NCI-H187 (cell line): ENCODE measurements at regions not wholly inside any gene's neighbourhood (a gene's known extent, or its start where the extent isn't known, plus 50 kb on each side); places are given as distances from the start of the nearest gene placed in this dataset.

Source experiments
- DNase-seq, 2 experiments: peaks; one replicate each; lab custom pipeline; 2025; lab: John Stamatoyannopoulos, UW

DNA sequence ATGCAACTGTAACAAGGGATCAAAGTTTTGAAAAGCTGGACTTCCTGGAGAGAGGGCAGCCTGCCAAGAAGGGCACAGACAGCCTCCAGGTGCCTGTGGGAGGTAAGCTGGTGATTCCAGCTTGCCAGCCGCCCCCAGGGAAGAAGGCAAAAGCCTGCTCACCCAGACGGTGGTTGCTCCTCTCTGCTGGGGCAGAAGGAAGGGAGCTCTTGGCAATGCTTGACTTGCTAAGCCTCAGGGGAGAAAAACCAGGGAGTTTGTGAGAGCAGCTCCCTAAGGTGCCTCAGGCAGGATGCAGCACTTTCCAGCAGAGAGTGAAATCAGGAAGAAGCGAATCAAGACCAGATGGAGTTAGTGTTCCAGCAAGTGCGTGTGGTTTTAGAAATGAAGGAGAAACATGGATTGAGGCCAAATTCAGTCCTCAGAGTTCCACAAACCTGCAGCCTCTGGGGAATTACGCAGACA lies 553.6 kb downstream of the BUD13 start:
- no peak for DNase-seq

DNA sequence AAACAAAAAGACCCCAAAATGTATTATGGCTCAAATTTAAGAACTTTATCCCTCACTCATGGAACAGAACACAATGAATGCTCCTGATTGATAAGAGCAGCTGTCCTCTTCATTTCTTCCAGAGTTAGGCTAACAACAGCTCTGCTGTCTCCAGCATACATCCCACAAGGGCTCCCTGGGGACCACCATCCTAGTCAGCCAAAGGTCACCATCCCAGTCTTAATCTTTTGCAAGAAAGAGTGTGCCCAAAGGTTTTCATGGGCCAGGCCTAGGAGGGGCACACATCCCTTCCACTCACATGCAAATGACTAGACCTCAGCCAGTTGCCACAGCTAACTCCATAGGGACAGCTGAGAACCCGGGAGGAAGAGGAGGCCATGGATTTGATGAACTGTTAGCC lies 555.3 kb downstream of the BUD13 start:
- no peak for DNase-seq

DNA sequence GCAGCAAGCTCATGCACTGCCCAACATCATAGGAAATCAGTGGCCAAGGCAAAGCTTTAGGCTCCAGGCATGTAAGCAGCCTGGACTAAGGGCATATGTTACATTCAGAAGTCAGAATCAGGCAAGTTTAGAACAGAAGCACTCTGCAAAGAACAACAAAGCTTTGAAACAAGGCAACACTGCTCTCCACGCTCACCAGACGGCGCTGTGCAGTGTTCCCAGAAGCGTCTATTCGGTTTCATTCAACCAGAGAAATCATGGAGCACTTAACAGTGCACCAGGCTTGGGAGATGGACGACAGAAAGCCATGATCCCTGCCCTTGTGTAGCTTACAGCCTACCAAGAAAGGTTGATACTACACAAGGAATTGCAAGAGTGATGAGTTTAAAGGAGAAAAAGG lies 555.8 kb downstream of the BUD13 start:
- DNase-seq: no peak

DNA sequence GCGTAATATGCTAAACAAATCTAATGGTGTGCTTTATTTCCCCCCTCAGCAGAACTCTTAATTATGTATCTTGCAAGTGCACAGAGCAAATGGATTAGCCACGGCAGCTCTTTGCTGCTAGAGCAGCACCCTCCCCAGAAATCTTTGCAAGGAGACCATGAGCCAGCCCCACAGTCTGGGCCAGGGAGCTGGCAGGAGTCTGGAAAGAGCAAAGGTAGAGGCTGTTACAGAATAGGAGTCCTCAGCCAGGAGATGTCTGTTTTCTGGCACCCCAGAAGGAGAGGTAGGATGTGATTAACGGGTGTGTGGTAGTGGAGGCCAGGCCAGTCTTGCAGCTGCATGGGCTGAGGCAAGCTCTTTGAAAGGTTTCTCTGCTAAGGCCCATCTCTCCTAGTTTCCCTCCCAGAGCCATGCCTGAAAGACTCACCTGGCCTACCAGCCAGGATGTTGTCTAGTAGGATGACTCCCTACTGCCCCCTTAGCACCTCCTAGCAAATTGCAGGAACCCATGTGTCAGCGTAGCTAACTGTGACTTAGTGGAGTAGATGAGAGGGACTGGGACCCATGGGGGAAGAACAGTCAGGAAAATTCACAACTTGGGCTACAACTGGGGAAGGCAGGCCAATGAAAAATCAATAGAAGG lies 557.2 kb downstream of the BUD13 start:
- no peak for DNase-seq

DNA sequence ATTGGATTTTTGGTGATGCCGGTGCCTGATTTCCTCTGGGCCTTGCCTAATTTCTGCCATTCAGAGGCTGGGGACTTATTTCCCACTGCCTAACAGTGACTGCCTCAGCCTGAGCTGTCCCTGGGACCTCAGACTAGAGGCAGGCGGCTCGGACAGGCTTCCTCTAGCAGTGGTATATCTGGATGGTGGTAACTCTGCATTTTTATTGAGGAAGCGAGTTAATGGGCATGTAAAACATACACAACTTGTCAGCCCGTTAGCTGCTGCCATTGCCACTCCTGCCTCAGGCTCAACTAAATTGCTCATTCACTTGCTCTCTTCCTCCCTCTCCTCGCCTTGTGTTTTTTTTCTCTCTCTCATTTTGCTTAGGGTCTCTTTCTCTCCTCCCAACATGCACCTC lies 561.6 kb downstream of the BUD13 start:
- no peak for DNase-seq

DNA sequence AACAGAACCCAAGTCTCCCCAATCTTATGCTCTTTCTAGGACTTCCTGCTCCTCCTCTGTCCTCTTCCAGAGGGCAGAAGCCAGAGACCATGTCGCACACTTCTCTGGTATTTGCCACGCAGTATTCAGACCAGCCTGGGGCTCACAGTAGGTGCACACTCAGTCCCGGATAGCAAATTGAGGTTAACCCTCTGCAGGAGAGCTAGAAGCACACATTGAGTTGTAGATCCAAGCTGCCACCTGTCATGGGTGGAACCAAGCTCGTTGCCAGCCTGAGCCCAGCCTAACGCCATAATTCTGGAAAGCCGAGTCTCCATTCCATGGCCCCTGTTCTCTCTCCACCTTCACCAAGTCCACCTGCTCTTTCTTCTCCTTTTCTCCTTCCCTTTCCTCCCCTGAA lies 562.1 kb downstream of the BUD13 start:
- DNase-seq: no peak

DNA sequence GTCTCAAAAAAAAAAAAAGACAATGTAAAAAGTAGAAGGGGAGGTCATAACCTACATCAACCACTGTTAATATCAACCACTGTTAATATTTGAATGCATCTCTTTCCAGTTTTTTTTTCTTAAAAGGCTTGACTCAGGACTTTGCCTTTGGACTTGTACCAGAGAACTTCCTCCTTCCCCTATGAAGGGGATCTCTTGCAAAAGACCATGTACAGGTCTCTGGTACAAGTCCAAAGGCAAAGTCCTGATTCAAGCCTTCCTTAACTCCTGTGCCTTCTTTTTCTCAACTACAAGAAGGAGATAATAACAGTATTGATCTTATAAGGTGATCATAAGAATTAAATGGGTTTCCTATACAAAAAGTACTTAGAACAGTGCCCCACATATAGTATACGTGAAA lies 563.5 kb downstream of the BUD13 start:
- DNase-seq: no peak

DNA sequence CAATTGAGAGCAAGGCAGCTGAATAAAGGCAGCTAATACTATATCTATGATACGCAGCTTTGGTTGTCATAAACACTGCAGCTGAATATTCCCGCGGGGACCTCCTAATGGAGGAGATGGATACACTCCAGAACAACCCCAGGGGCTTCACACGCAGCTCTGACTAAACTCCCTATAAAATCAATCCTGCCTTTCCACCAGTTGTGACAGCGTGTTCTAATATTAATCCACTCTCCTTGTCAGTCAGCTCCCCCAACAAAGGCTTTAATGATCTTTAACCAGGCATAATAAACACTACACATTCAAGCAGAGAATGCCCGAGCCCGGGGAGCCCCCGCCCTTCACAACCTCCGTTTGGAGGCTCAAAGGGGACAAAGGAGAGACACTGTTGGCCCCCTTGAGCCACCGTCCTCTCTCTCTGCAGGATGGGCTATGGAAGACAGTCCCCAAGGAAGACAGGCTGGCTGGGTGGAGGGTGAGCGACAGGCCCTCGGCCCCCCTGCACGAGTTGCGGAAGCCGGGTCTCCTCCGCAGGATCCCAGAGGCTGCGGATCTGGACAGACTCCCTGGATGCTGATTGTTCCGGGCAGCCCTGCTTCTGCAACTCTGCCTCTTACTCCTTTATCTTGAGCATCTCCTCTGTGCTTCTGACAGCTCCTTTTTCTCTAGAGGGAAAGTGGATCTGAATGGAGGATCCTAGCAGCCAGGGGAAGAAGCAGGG lies 565.2 kb downstream of the BUD13 start:
- DNase-seq: no peak

DNA sequence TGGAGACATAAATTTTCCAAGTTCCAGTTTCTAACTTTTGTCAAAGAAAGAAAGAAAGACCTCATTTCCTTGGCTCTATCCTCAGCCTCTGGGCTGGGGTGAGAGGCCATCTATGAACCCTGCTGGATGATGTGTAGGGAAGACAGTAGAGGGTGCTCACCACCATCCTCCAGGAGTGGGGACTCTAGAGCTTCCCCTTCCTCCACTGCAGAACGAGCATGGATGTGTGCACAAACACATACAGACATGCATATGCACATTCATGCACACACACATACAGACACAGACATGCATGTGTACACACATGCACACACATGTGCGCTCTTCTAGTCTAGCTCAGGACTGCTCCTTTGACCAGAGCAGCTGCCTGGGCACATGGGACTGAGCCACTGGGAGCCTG lies 565.8 kb downstream of the BUD13 start:
- DNase-seq: no peak

DNA sequence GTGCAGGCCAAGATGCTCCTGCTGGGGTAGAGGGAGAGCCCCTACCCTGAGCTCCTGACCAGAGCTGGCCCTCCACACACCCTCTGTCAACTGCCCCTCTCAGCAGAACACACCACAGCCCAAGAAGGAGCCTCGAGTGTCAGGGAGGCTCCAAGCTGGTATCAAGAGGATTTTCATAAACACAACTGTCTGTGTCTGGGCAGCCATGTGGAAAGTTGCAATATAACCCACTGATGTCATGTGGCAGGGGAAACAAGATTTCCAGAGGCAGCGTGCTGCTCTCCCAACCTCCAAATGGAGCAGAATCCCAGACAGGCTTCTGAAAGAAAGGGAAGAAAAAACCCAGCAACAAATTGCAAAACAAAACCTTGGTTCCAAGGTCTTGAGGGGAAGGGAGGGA lies 569.9 kb downstream of the BUD13 start:
- DNase-seq: no peak

DNA sequence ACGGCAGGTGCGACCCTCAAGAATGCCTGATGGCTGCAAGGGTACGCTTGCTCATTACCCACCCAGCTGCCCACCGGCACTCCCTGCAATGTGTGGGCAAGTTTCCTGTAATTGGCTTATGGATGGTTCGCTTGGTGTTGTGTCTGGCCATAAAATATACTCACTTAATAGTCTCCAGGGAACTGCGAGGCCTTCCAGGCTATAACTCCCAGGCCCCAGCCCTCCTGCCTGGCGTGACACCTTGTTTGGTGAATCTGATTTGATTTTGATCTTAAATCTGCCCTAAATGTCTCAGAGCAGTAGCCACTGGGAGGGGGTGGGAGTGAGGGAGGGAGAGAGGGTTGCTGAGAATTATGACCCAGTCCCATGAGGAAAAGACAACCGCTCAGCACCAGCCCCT lies 572.2 kb downstream of the BUD13 start:
- no peak for DNase-seq

DNA sequence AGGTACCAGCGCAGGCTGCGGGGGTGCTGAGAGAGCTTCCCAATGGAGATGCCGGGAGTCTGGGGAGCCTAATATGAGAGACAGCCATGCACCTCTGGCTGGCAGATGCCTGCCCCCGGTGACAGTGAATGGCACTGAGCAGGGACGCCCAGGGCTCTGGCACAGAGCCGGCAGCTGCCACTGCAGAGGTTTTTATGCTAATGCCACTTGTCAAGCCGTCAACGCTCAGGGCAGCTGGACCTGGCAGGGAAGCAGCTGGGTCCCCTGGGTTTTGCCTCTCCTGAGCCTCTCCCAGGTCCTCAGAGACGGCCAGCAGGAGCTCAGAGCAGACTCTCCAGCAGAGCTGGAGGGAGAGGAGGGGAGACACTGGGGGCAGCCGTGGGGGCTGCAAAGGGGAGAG lies 573.6 kb downstream of the BUD13 start:
- peak; percentile 62 to 76 for DNase-seq

DNA sequence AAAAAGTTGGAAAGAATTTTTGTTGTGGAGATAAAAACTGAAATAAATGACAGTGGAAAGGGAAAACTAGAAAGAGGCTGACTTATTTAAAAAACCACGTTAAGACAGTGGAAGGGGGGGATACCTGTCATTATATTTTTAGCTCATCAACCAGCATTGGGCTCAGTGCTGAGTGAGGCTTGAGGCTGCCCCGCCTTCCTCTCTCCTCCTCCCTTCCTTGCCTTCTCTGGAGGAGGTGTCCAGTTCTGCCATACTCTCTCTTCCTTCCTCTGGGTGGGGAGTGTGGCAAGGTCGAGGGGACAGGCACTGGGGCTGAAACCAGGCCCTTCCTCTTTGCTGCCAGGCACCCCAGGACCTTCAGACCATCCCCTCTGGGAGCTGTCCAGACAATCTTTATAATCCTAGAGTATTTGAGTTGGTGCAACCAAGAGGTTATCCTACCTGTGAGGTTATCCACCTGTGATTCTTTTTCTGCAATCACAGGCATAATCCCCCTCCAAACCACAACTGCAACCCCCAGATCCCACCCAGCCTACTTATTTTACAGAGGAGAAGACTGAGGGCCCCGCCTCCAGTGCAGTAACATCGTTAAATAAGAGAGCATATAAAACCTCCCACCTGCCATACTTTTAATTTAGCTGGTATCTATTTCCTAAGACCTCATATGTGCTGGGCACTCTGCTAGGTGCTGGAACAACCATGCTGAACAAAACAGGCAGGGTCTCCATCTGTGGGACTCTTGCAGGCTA lies 578.5 kb downstream of the BUD13 start:
- DNase-seq: no peak

DNA sequence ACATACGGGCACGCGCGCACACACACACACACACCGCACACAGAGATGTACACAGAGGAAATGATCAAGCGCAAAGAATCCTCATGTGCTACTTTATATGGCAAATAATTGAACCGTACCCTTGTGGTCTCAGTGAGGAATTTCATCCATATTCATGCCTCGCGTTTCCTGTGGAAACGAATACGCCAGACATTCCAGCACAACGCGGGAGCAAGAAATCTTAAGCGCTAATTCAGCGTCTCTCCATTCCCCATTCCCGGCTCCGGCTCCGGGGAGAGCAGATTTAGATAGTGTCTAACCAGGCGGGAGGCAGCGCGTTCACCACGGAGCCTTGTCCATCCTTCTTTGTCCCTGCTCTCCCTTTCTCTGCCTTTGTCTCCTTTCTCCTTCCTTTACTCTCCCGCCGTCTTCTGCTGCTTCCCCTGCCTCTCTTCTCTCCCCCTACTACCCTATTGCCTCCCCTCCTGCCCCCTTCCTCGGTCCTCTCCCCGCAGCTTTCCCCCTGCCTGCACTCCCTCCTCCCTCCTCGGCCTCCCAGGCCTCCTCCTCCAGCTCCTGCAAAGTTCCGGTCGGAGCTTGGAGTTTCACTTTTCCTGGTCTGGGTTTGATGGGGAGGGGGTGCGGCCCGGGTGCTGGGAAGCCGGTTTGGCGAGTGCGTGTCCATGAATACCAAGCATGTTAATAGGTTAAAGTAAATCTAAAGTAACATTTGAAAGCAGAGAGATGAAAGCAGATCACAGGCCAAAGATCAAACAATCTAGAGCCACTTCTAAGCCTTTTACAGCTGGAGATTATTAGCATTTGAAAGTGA lies 579.3 kb downstream of the BUD13 start:
- DNase-seq: no peak

DNA sequence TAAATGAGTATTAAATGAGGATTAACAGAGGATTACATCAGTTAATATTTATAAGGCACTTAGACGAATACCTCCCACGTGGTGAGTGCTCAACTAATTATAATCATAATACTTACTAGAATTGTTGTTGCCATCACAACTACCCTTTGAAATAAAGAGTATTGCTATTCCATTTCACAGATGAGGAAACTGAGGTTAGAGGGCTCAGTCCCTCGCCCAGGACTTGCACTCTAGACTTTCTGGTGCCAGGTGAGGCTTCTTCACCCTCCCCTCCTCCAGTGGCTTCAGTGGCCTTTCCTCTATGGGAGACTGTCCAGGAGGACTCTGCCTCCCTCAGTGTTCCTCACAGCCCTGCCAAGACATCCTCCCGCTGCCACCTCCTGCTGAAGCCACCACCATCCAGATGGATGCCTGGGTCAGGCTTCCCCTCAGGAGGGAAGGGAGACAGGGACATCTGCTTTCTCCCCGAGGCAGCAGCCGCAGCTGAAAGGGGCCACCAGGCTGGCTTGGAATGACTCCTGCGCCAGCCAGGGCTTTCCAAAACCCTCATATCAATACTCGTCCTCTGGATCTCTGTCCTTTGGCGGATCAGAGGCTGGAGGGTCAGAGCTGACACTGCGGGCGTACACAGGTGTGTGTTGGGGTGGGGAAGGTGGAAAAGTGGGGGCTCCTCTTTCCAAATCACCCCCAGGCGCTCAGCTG lies 580.1 kb downstream of the BUD13 start:
- no peak for DNase-seq

DNA sequence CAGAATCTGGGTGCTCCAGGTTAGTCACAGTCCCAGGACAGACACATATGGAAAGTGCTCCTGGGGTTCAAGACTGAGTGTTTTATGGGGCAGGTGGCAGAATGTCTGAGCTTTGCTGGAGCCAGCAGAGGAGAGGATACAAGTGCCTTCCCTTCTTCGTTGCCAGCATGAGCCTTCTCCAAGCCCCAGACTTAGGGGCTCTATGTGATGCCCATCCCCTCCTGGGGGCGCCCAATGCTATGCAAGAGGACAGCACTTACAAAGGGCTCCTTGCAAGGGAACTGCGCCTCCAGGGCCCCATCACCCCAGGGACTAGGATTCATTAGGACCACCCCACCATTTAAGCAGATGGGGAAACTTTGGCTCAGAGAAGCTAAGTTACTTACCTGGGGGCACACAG lies 581.9 kb downstream of the BUD13 start:
- no peak for DNase-seq

DNA sequence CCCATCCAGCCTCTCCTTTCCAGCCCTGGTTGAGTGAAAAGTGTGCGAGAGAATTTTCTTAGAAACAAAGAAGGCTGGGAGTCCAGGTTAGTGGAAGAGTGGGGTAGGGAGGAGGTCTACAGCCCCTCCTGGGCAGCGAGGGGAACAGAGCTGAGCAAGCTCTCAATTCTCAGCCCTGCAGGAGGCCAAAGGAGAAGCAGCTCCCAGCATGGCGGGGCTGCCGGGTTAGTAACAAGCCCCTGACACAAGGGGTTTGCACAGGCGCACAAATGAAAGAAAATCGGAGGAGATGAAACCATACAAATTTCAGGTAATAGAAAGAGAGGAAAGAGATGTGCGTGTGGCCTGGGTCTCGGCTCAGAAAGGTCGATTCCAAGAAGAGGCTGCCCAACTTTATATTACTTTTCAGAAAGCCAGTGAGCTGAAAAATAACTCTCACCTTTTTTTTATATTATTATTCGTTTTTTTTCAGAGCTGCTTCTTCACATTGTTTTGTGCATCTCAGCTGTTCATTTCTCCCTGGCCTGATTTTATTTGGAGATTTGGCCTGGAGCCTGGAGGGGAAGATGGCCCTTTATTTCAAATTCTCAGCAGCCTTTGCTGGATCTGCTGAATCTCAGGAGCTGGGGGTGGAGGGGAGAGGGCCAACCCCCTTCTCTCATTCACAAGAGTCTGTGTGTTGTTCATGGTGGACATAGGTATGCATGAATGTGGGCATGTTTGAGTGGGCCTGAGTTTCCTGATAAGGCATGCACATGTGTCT lies 583.2 kb downstream of the BUD13 start:
- no peak for DNase-seq

DNA sequence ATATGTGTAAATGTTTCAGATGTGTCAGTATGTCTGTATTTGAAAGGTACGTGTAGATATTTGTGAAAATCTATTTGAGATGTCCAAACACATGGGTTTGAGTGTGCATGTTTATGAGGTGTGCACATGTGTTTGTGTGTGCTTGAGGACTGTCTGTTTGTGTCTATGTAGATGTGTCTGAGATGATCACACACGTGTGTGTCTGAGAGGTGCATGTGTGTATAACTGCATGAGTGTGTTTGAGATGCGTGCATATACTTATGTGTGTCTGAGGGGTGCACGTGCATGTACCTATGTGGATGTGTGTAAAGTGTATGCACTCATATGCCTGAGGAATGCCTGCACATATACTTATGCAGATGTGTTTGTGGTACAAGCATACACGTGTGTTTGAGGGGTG lies 584.4 kb downstream of the BUD13 start:
- DNase-seq: no peak

DNA sequence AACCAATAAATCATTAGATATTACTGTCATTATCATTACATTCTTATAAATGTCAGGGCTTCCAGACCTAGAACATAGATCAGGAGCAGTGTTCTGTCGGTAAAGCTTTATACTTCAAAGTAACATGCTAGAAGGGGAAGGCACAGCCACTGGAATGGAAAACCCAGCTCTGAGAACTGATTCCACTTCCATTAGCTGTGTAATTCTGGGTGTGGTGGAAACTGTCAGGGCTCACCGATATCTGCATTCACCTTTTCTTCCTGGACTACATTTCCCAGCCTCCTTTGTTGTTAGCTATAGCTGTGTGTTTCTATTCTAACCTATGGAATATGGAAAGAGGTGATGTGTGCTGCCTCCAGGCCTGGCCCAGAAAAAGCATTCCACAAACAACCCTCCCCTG lies 585.8 kb downstream of the BUD13 start:
- no peak for DNase-seq

DNA sequence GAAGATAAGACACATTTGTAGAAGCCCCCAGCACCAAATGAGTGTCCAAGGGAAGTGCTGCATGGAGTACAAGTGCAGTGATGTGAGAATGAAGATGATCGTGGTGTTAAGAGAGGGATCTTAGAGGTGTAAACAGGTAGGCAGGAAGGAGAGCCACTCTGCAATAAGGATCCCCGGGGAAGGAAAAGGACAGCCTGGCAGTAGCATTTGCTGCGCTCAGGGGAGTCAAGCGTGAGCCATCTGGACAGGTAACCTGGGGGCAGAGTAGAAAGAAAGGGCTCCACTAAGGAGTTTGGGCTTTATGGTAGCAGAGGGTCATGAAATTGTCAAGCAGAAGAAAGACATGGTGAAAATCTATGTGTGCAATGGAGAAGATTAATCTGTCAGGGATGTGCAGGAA lies 587.2 kb downstream of the BUD13 start:
- no peak for DNase-seq

DNA sequence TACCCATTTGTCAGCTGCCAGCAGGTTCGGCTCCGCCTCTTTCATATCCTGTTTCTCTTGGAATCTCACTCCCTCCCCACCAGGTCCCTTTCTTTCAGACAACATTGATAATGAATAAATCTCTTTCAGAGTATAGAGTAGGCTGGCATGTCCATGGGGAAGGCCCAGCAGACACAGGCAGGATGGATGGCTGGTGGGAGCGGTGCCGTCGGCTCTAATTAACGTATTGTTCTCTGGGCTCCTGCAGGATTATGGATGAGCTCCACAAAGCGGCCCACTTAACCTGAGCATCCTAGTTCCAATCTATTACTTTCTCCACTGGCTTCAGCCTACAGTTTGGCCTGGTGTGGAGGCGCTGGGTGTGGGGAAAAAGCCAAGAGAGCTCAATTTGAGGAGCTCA lies 588.0 kb downstream of the BUD13 start:
- DNase-seq: no peak
